Esophagus muscularis mucosa (tissue), 4 donors: ENCODE measurements at regions not wholly inside any gene's neighbourhood (a gene's known extent, or its start where the extent isn't known, plus 50 kb on each side); places are given as distances from the start of the nearest gene placed in this dataset.
"Not testable (repeated sequence)": the region's sequence is repeated elsewhere in the genome, so short reads cannot be mapped to it uniquely, and the experiment has no call there.

Source experiments
- DNase-seq: peaks from one replicate; pipeline ENCODE4 v3.0.0-alpha.2; 2017; ENCODE audit errors: extremely low spot score
- H3K27ac ChIP-seq, 4 donors: fragments of 200-600 bp; sonication (generic); replicated peaks in 1 of 4; 1 replicate in 3 of 4; 2 replicates in 1 of 4; pipeline ENCODE4 v1.5.1; 2016 to 2019; ENCODE audit warnings: mild to moderate bottlenecking in 1 of 4
- H3K27me3 ChIP-seq, 4 donors: fragments of 200-600 bp; sonication (generic); one replicate each; pipeline versions ENCODE4 v1.5.1 to v1.6.0; 2016 to 2019
- H3K36me3 ChIP-seq, 4 donors: fragments of 200-600 bp; sonication (generic); one replicate each; pipeline ENCODE4 v1.5.1; 2016 to 2019
- H3K4me1 ChIP-seq, 4 donors: fragments of 200-600 bp; sonication (generic); one replicate each; pipeline ENCODE4 v1.5.1; 2016 to 2019
- H3K4me3 ChIP-seq, 4 donors: fragments of 200-600 bp; sonication (generic); 1 replicate in 2 of 4; 2 replicates in 2 of 4; pipeline ENCODE4 v1.5.1; 2016 to 2019; ENCODE audit warnings: mild to moderate bottlenecking in 4 of 4, moderate library complexity in 1 of 4
- H3K9me3 ChIP-seq, 4 donors: fragments of 200-600 bp; sonication (generic); 1 replicate in 3 of 4; 2 replicates in 1 of 4; pipeline ENCODE4 v1.5.1; 2016 to 2019
- EP300 ChIP-seq: sonication (generic); formaldehyde crosslinking; IDR thresholded peaks from one replicate; pipeline ENCODE4 v1.6.1; 2017; ENCODE audit warnings: antibody characterized with exemption
- POLR2A ChIP-seq: fragments of 450-650 bp; IDR thresholded peaks from one replicate; pipeline ENCODE4 v1.6.1; 2017; ENCODE audit warnings: antibody characterized with exemption, moderate library complexity, mild to moderate bottlenecking, low read depth
- POLR2AphosphoS5 ChIP-seq, 2 donors: sonication (generic); formaldehyde crosslinking; IDR thresholded peaks; one replicate each; pipeline ENCODE4 v1.6.1; 2017; ENCODE audit warnings: antibody characterized with exemption in 2 of 2
- WGBS: methylation state at CpG from one replicate; pipeline ENCODE4 v1.1.5; 2018; 5-methylcytosine and 5-hydroxymethylcytosine counted together
- intact Hi-C: fragments of 100-400 bp; cut with DNase I; formaldehyde crosslinking; loops from one replicate; pipeline ENCODE4 v1.15.1; 2023
- TF ChIP-seq, protein P1 (sequence below), 3 experiments: fragments of 200-600 bp in 2 of 3; fragments of 450-650 bp in 1 of 3; sonication (generic) in 2 of 3; IDR thresholded peaks; one replicate each; pipeline ENCODE4 v1.5.1; 2017 to 2019; ENCODE audit warnings: antibody characterized with exemption in 3 of 3, mild to moderate bottlenecking in 2 of 3, moderate library complexity in 1 of 3

DNA sequence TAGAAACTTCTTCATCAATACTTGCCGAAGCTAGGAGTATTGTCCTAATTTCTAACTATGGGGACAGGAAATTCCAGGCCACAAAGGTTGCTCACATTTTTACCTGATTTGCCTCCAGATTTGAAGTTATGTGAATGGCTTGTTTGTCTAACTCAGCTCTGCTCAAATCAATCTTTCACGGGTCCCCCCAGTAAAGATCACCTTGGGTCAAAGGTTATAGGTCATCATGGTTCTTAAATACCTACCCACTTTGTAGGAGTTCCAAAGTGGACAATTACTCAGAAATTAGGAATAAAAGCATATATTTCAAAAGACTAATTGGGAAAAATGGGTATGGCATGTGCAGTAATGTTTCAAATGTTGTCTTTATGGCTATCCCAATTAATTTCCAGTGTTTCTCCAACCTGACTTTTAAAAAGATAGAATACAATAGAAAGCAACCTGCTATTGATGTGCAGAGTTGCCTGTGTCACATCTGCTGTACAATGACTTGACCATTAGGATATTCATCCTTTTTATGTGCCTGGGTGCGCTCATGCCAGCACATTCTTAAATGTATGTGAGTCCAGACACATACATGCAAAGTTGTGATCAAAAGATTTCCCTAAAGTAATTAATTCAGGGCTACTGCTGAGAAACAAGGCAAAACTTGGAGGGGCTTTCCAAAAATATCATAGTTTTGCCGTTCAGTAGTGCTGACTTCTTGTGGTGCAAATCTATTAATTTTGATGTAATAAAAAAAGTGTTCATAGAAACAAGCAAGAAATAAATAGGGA, 126.1 kb downstream of the MYCN start:
- H3K9me3 ChIP-seq = peaks cover 0 to 6% (median 2%) of the 10 kb centered on the region in 4 donors
- H3K4me3 ChIP-seq = no peak overlapping the region
- intact Hi-C loops = no loop called here
- H3K27me3 ChIP-seq = no peaks in the 10 kb centered on the region
- no peaks in the 10 kb centered on the region for H3K36me3 ChIP-seq
- DNase-seq = no peak
- no peak for TF ChIP-seq EP300
- TF ChIP-seq POLR2AphosphoS5 (IDR thresholded peaks at IDR 0.05) = no peak
- no peak for TF ChIP-seq POLR2A
- TF ChIP-seq, protein P1, sequence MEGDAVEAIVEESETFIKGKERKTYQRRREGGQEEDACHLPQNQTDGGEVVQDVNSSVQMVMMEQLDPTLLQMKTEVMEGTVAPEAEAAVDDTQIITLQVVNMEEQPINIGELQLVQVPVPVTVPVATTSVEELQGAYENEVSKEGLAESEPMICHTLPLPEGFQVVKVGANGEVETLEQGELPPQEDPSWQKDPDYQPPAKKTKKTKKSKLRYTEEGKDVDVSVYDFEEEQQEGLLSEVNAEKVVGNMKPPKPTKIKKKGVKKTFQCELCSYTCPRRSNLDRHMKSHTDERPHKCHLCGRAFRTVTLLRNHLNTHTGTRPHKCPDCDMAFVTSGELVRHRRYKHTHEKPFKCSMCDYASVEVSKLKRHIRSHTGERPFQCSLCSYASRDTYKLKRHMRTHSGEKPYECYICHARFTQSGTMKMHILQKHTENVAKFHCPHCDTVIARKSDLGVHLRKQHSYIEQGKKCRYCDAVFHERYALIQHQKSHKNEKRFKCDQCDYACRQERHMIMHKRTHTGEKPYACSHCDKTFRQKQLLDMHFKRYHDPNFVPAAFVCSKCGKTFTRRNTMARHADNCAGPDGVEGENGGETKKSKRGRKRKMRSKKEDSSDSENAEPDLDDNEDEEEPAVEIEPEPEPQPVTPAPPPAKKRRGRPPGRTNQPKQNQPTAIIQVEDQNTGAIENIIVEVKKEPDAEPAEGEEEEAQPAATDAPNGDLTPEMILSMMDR (IDR thresholded peaks at IDR 0.05) = no peak
- H3K27ac ChIP-seq = no peak overlapping the region
- no peaks in the 10 kb centered on the region for H3K4me1 ChIP-seq
- WGBS = 75% methylated on average over 4 of the region's 4 CpGs

DNA sequence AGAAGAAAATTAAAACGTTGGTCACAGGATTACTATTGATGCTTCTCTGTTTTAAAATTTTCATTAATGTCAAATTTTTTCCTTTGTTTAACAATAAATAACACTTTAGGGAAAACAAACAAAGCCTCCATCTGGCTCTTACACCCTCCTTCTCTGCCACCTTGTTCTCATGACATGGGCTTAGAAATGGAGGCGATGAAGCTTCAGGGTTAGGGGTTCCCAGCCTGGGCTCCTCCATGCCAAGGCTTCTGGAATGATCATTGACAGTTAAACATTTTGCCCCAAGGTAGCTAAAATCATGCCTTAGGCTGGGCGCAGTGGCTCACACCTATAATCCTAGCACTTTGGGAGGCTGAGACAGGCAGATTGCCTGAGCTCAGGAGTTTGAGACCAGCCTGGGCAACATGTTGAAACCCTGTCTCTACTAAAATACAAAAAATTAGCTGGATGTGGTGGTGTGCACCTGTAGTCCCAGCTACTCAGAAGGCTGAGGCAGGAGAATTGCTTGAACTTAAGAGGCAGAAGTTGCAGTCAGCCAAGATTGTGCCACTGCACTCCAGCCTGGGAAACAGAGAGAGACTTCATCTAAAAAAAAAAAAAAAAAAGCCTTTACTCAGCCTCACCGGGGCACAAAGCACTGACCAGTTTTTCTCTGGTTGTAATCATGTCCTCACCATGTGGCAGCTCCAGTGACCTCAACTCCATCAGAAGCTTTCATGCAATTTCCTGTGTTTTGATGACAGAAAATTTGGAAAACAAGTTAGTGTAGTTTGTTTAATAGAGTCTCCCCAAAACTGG, 125.1 kb downstream of the MYCN start:
- H3K27ac ChIP-seq, H3K27me3 ChIP-seq, H3K36me3 ChIP-seq, H3K9me3 ChIP-seq, intact Hi-C loops, H3K4me3 ChIP-seq, H3K4me1 ChIP-seq, DNase-seq: not testable (repeated sequence)
- whole genome bisulfite sequencing = 67% methylated on average over 4 of the region's 4 CpGs

DNA sequence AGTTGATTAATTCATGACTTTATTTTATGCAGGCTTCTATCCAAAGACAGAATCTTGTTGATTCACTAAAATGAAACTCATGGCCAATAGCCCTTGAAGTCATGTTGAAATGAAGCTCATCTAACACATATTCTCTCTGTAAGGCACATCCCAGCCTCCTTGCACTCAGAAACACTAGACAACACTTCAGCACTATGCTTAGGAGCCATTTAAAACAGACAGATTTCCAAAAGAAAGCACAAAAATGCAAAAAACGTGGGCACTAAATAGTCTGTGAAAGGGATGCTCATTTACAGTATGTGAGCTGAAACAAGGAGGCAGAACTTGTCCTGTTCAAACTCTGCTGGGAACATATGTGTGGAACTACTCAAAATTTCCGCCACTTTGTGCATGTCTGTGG, 124.4 kb downstream of the MYCN start:
- H3K9me3 ChIP-seq = peaks cover 0 to 6% (median 2%) of the 10 kb centered on the region in 4 donors
- 79% methylated on average over 2 of the region's 2 CpGs for WGBS
- H3K27me3 ChIP-seq = no peaks in the 10 kb centered on the region
- H3K36me3 ChIP-seq = no peaks in the 10 kb centered on the region
- TF ChIP-seq POLR2AphosphoS5 (IDR thresholded peaks at IDR 0.05) = no peak
- TF ChIP-seq POLR2A = no peak
- TF ChIP-seq EP300 = no peak
- TF ChIP-seq, protein P1 (IDR thresholded peaks at IDR 0.05) = no peak
- no peak overlapping the region for H3K27ac ChIP-seq
- H3K4me3 ChIP-seq = no peak overlapping the region
- DNase-seq = no peak
- intact Hi-C loops = no loop called here
- H3K4me1 ChIP-seq = no peaks in the 10 kb centered on the region

GRCh38 chr2:16063955-16064633, 123.7 kb downstream of the MYCN start:
- H3K9me3 ChIP-seq = peaks cover 0 to 6% (median 2%) of the 10 kb centered on the region in 4 donors
- no peak overlapping the region for H3K4me3 ChIP-seq
- H3K27me3 ChIP-seq = no peaks in the 10 kb centered on the region
- WGBS = 87% methylated on average over 4 of the region's 4 CpGs
- H3K27ac ChIP-seq = no peak overlapping the region
- H3K4me1 ChIP-seq = no peaks in the 10 kb centered on the region
- TF ChIP-seq EP300 = no peak
- no peak for TF ChIP-seq POLR2A
- TF ChIP-seq POLR2AphosphoS5 (IDR thresholded peaks at IDR 0.05) = no peak
- TF ChIP-seq, protein P1 (IDR thresholded peaks at IDR 0.05) = no peak
- intact Hi-C loops = no loop called here
- no peaks in the 10 kb centered on the region for H3K36me3 ChIP-seq
- DNase-seq = no peak

DNA sequence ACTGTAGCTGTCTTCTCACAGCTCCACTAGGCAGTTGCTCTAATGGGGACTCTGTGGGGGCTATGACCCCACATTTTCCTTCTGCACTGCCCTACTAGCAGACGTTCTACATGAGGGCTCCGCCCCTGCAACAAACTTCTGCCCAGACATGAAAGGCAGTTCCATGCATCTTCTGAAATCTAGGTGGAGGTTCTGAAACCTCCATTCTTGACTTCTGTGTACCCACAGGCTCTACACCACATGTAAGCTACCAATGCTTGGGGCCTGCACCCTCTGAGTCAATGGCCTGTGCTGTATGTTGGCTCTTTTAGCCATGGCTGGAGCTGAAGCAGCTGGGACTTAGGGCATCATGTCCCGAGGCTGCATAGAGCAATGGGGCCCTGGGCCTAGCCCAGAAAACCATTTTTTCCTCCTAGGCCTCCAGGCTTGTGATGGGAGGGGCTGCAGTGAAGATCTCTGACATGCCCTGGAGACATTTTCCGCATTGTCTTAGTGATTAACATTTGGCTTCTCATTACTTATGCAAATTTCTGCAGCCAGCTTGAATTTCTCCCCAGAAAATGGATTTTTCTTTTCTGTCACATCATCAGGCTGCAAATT, 123.0 kb downstream of the MYCN start:
- intact Hi-C loops = no loop called here
- TF ChIP-seq EP300 = no peak
- TF ChIP-seq, protein P1 (IDR thresholded peaks at IDR 0.05) = no peak
- TF ChIP-seq POLR2A = no peak
- TF ChIP-seq POLR2AphosphoS5 (IDR thresholded peaks at IDR 0.05) = no peak
- no peaks in the 10 kb centered on the region for H3K36me3 ChIP-seq
- 100% methylated on average over 1 of the region's 4 CpGs for WGBS
- no peak overlapping the region for H3K4me3 ChIP-seq
- no peaks in the 10 kb centered on the region for H3K4me1 ChIP-seq
- no peak for DNase-seq
- H3K27ac ChIP-seq = no peak overlapping the region
- no peaks in the 10 kb centered on the region for H3K27me3 ChIP-seq
- peaks cover 0 to 6% (median 2%) of the 10 kb centered on the region in 4 donors for H3K9me3 ChIP-seq
